GM12891 (cell line): ENCODE measurements at regions not wholly inside any gene's neighbourhood (a gene's known extent, or its start where the extent isn't known, plus 50 kb on each side); places are given as distances from the start of the nearest gene placed in this dataset.

Source experiments
- PAX5 ChIP-seq: IDR thresholded peaks from 2 replicates; pipeline ENCODE4 v1.6.1; 2011; ENCODE audit warnings: low read length, moderate library complexity, mild to moderate bottlenecking; ENCODE audit not compliant: insufficient read depth, severe bottlenecking
- POLR2A ChIP-seq: IDR thresholded peaks from 2 replicates; pipeline ENCODE4 v1.6.1; 2011; ENCODE audit warnings: low read depth, low read length, control low read depth
- POLR2AphosphoS5 ChIP-seq: IDR thresholded peaks from 2 replicates; pipeline ENCODE4 v1.6.1; 2011; ENCODE audit warnings: low read depth, low read length, control low read depth
- POU2F2 ChIP-seq: IDR thresholded peaks from 2 replicates; pipeline ENCODE4 v1.6.1; 2011; ENCODE audit warnings: low read depth, mild to moderate bottlenecking, control low read depth, low read length, moderate library complexity
- SPI1 ChIP-seq: IDR thresholded peaks from 2 replicates; pipeline ENCODE4 v1.6.1; 2011; ENCODE audit warnings: low read depth, low read length, control low read depth
- TAF1 ChIP-seq: IDR thresholded peaks from 2 replicates; pipeline ENCODE4 v1.6.1; 2011; ENCODE audit warnings: low read depth, low read length, control low read depth

GRCh38 chr4:189809839-189810238 lies 130.8 kb upstream of the FRG1 start:
- TF ChIP-seq PAX5 (no peak), TAF1 (no peak), POLR2A (no peak), SPI1 (no peak), POLR2AphosphoS5 (no peak), POU2F2 (no peak)
